Immature natural killer cell (primary cell): ENCODE measurements at regions not wholly inside any gene's neighbourhood (a gene's known extent, or its start where the extent isn't known, plus 50 kb on each side); places are given as distances from the start of the nearest gene placed in this dataset.
"Not testable (repeated sequence)": the region's sequence is repeated elsewhere in the genome, so short reads cannot be mapped to it uniquely, and the experiment has no call there.

Experiments
- DNase-seq, 3 donors: peaks; one replicate each; pipeline ENCODE4 v3.0.0; 2022; ENCODE audit warnings: mixed read lengths in 1 of 3
- H3K27ac Mint-ChIP-seq, 6 donors: one replicate each; pipeline ENCODE4 v1.8.0; 2020; ENCODE audit warnings: mixed read lengths in 6 of 6, mild to moderate bottlenecking in 5 of 6, inconsistent platforms in 4 of 6, moderate library complexity in 3 of 6
- H3K27me3 Mint-ChIP-seq, 3 donors: one replicate each; pipeline ENCODE4 v1.8.0; 2020 to 2021; ENCODE audit warnings: low read depth in 3 of 3, mild to moderate bottlenecking in 3 of 3, mixed read lengths in 3 of 3, moderate library complexity in 3 of 3, inconsistent platforms in 1 of 3
- H3K36me3 Mint-ChIP-seq, 3 donors: one replicate each; pipeline ENCODE4 v1.8.0; 2020; ENCODE audit warnings: mixed read lengths in 3 of 3, inconsistent platforms in 2 of 3, mild to moderate bottlenecking in 2 of 3
- H3K4me1 Mint-ChIP-seq, 2 donors: one replicate each; pipeline ENCODE4 v1.8.0; 2020; ENCODE audit warnings: inconsistent platforms in 2 of 2, mild to moderate bottlenecking in 2 of 2, mixed read lengths in 2 of 2, moderate library complexity in 1 of 2
- H3K4me3 Mint-ChIP-seq, 5 donors: one replicate each; pipeline ENCODE4 v1.8.0; 2020; ENCODE audit warnings: mild to moderate bottlenecking in 5 of 5, mixed read lengths in 5 of 5, inconsistent platforms in 3 of 5, moderate library complexity in 3 of 5
- H3K9me3 Mint-ChIP-seq, 6 donors: one replicate each; pipeline ENCODE4 v1.8.0; 2020; ENCODE audit warnings: mild to moderate bottlenecking in 6 of 6, mixed read lengths in 6 of 6, inconsistent platforms in 4 of 6, moderate library complexity in 3 of 6

- Mint-ChIP-seq H3K27ac (no peak overlapping the region), H3K27me3 (peaks cover 0 to 1% (median 0%) of the 10 kb centered on the region in 3 donors), H3K36me3 (no peaks in the 10 kb centered on the region), H3K4me1 (no peaks in the 10 kb centered on the region), H3K4me3 (no peak overlapping the region), H3K9me3 (peaks cover 7 to 20% (median 16%) of the 10 kb centered on the region in 6 donors)
- no peak for DNase-seq
Observed at GRCh38 chr5:51188001-51188591, 195.2 kb upstream of the ISL1 start.

- no peak overlapping the region for H3K4me3 Mint-ChIP-seq
- H3K27me3 Mint-ChIP-seq, result peaks cover 0 to 1% (median 0%) of the 10 kb centered on the region in 3 donors
- H3K27ac Mint-ChIP-seq, result no peak overlapping the region
- H3K36me3 Mint-ChIP-seq, result no peaks in the 10 kb centered on the region
- DNase-seq, result no peak
- H3K4me1 Mint-ChIP-seq, result no peaks in the 10 kb centered on the region
- peaks cover 0 to 26% (median 10%) of the 10 kb centered on the region in 6 donors for H3K9me3 Mint-ChIP-seq
Observed at GRCh38 chr5:51194671-51195070, 188.6 kb upstream of the ISL1 start.

DNA sequence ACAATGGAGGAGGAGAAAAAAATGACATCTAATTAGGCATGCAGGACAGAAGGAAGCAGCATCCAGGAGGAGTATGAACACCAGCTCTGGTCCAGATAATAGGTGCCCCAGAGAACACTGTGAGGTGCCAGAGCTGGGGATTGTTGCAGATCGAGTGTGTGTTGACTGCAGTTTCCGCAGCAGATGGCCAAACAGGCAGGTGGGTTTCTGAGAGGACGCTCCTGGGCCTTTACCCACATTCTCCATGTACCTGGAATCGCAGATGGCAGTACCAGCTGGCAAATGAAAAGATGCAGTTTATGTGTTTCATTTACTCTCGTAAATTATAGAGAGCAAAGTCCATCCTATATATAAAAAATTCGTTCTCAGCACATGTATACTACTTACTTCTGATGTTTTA, 182.2 kb upstream of the ISL1 start:
- Mint-ChIP-seq H3K27ac (no peak overlapping the region), H3K36me3 (no peaks in the 10 kb centered on the region), H3K9me3 (peaks cover 1 to 41% (median 10%) of the 10 kb centered on the region in 6 donors), H3K4me1 (no peaks in the 10 kb centered on the region), H3K4me3 (no peak overlapping the region), H3K27me3 (peaks cover 0 to 2% (median 0%) of the 10 kb centered on the region in 3 donors)
- no peak for DNase-seq

DNA sequence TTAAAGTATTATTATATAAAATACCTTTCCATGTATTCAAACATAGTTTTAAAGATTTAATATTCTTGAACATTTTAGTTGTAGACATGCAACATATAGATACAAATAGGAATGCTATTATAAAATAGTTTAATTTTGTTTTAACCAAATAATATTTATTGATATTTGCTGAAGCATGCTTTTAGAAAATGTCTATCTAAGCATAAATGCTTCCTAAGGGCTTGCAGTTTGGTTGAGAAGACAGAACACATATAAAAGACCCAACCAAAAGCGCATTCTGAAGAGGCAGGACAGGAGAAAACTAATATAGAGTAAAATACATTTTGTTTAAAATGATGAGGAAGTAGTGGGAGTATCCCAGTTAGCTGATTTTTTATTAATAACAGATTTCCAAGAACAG, 181.5 kb upstream of the ISL1 start:
- no peaks in the 10 kb centered on the region for H3K36me3 Mint-ChIP-seq
- no peak overlapping the region for H3K4me3 Mint-ChIP-seq
- H3K27me3 Mint-ChIP-seq, result peaks cover 0 to 2% (median 0%) of the 10 kb centered on the region in 3 donors
- no peak for DNase-seq
- no peak overlapping the region for H3K27ac Mint-ChIP-seq
- no peaks in the 10 kb centered on the region for H3K4me1 Mint-ChIP-seq
- peaks cover 1 to 40% (median 10%) of the 10 kb centered on the region in 6 donors for H3K9me3 Mint-ChIP-seq

GRCh38 chr5:51202161-51202560, 181.1 kb upstream of the ISL1 start:
- Mint-ChIP-seq H3K4me1 (no peaks in the 10 kb centered on the region), H3K27me3 (peaks cover 0 to 2% (median 0%) of the 10 kb centered on the region in 3 donors), H3K9me3 (peaks cover 1 to 36% (median 10%) of the 10 kb centered on the region in 6 donors), H3K4me3 (no peak overlapping the region), H3K27ac (no peak overlapping the region), H3K36me3 (no peaks in the 10 kb centered on the region)
- no peak for DNase-seq

DNA sequence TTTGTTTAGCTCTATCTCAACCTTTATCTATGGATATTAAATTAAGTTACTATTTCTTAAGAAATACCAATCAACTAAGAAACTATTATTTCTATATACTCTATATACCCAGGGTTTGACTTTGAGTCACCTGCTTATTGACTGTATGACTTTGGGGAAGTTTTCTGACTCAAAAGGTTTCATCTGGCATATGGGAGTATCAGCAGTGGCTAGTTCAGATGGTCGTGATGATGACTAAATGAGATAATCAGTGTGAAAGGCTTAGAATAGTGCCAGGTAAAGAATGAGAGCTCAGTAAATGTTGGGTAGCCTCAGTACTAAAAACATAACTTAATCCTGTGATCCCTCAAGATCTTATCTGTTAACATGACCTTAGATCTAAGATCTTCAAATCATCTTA, 179.7 kb upstream of the ISL1 start:
- Mint-ChIP-seq H3K4me3 (no peak overlapping the region), H3K4me1 (no peaks in the 10 kb centered on the region), H3K27me3 (peaks cover 0 to 2% (median 0%) of the 10 kb centered on the region in 3 donors), H3K27ac (no peak overlapping the region), H3K9me3 (peaks cover 1 to 33% (median 10%) of the 10 kb centered on the region in 6 donors), H3K36me3 (no peaks in the 10 kb centered on the region)
- DNase-seq, result no peak

GRCh38 chr5:51208296-51208695, 175.0 kb upstream of the ISL1 start:
- H3K36me3 Mint-ChIP-seq, result no peaks in the 10 kb centered on the region
- no peak overlapping the region for H3K27ac Mint-ChIP-seq
- DNase-seq, result no peak
- H3K4me1 Mint-ChIP-seq, result no peaks in the 10 kb centered on the region
- H3K4me3 Mint-ChIP-seq, result no peak overlapping the region
- H3K27me3 Mint-ChIP-seq, result no peaks in the 10 kb centered on the region
- H3K9me3 Mint-ChIP-seq, result peaks cover 3 to 25% (median 9%) of the 10 kb centered on the region in 6 donors

DNA sequence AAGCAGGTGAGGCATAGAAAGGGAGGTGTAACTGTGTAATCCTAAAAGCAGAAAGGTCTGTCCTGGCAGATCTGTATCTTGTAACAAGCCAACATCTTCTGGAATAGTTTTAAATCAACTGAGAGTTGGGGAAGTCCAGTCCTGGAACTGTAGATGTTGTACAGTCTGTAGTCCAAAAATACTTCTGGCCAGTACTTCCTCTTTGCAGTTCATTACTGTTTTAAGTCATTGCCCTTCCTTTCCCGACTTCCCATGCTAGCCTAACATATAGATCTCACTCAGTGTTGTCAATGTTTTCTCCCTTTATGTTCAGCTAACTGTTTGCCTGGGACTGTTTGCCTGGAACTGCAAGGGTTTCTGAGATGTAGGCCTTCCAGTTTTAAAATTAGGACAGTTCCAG, 168.5 kb upstream of the ISL1 start:
- no peaks in the 10 kb centered on the region for H3K36me3 Mint-ChIP-seq
- no peak for DNase-seq
- H3K27ac Mint-ChIP-seq, result no peak overlapping the region
- H3K9me3 Mint-ChIP-seq, result peaks cover 4 to 28% (median 12%) of the 10 kb centered on the region in 6 donors
- H3K27me3 Mint-ChIP-seq, result peaks cover 0 to 2% (median 0%) of the 10 kb centered on the region in 3 donors
- H3K4me3 Mint-ChIP-seq, result no peak overlapping the region
- H3K4me1 Mint-ChIP-seq, result no peaks in the 10 kb centered on the region

- Mint-ChIP-seq H3K9me3 (peaks cover 5 to 64% (median 25%) of the 10 kb centered on the region in 6 donors), H3K36me3 (peaks cover 0 to 4% (median 0%) of the 10 kb centered on the region in 3 donors), H3K4me1 (no peaks in the 10 kb centered on the region), H3K27me3 (no peaks in the 10 kb centered on the region), H3K4me3 (no peak overlapping the region), H3K27ac (no peak overlapping the region)
- no peak for DNase-seq
Observed at GRCh38 chr5:51225789-51226742, 157.2 kb upstream of the ISL1 start.

- H3K36me3 Mint-ChIP-seq, result peaks cover 0 to 4% (median 4%) of the 10 kb centered on the region in 3 donors
- H3K4me3 Mint-ChIP-seq, result no peak overlapping the region
- no peaks in the 10 kb centered on the region for H3K4me1 Mint-ChIP-seq
- H3K9me3 Mint-ChIP-seq, result peaks cover 6 to 67% (median 19%) of the 10 kb centered on the region in 6 donors
- DNase-seq, result no peak
- H3K27me3 Mint-ChIP-seq, result no peaks in the 10 kb centered on the region
- no peak overlapping the region for H3K27ac Mint-ChIP-seq
Observed at GRCh38 chr5:51227963-51228470, 155.2 kb upstream of the ISL1 start.

DNA sequence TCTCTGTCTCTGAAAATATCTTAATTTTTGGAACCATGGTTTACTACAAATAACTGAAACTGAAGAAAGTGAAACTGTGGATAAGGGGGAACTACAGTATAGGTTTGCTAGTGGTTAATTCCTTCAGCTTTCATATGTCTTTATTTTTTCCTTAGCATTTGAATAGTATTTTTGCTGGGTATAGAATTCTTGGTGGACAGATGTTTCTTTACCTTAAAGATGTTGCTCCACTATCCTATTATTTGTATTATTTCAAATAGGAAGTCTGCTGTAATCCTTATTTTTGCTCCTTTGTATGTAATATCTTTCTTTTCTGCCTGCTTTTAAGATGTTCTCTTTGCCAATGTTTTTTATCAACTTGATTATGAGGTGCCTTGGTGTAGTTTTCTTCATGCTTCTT, 152.9 kb upstream of the ISL1 start:
- no peak for DNase-seq
- Mint-ChIP-seq H3K9me3 (peaks cover 8 to 56% (median 20%) of the 10 kb centered on the region in 6 donors), H3K27me3 (peaks cover 0 to 2% (median 0%) of the 10 kb centered on the region in 3 donors), H3K36me3 (peaks cover 0 to 4% (median 4%) of the 10 kb centered on the region in 3 donors), H3K27ac (no peak overlapping the region), H3K4me3 (no peak overlapping the region), H3K4me1 (no peaks in the 10 kb centered on the region)

GRCh38 chr5:51242456-51242855, 140.8 kb upstream of the ISL1 start:
- no peak for DNase-seq
- Mint-ChIP-seq H3K36me3 (no peaks in the 10 kb centered on the region), H3K27ac (no peak overlapping the region), H3K4me1 (no peaks in the 10 kb centered on the region), H3K9me3 (peaks cover 4 to 37% (median 9%) of the 10 kb centered on the region in 6 donors), H3K4me3 (no peak overlapping the region), H3K27me3 (peaks cover 0 to 2% (median 1%) of the 10 kb centered on the region in 3 donors)

DNA sequence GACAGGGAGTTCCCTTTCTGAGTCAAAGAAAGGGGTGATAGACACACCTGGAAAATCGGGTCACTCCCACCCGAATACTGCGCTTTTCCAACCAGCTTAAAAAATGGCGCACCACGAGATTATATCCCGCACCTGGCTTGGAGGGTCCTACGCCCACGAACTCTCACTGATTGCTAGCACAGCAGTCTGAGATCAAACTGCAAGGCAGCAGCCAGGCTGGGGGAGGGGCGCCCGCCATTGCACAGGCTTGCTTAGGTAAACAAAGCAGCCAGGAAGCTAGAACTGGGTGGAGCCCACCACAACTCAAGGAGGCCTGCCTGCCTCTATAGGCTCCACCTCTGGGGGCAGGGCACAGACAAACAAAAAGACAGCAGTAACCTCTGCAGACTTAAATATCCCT, 132.3 kb upstream of the ISL1 start:
- not testable (repeated sequence) for H3K27ac Mint-ChIP-seq, H3K36me3 Mint-ChIP-seq, H3K4me3 Mint-ChIP-seq, H3K27me3 Mint-ChIP-seq, DNase-seq, H3K4me1 Mint-ChIP-seq
- H3K9me3 Mint-ChIP-seq, result peaks cover 7 to 20% (median 10%) of the 10 kb centered on the region in 6 donors

DNA sequence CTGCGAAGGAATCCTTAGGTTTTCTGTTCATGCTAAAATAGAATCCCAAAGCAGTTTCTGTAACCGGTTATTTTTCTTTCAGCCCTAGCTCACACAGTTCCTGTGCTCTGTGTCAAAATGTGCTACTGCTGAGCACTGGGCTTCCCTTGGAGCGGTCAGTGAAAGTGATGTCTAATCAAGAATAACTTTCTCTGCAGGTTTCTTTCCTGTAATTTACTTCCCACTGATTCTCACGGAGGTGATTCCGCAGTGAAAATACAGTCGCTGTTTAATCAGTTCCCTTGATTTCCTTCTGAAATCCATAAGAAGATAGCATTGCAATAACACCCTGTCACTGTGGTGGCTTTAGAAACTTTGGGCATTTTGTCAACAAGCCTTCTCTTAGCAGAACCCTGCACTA, 112.0 kb upstream of the ISL1 start:
- Mint-ChIP-seq H3K4me3 (no peak overlapping the region), H3K27me3 (no peaks in the 10 kb centered on the region), H3K4me1 (no peaks in the 10 kb centered on the region), H3K27ac (no peak overlapping the region), H3K36me3 (no peaks in the 10 kb centered on the region), H3K9me3 (peaks cover 8 to 32% (median 14%) of the 10 kb centered on the region in 6 donors)
- DNase-seq, result no peak
